ENCODE measurements at regions not wholly inside any gene's neighbourhood (a gene's known extent, or its start where the extent isn't known, plus 50 kb on each side); places are given as distances from the start of the nearest gene placed in this dataset.

DNA sequence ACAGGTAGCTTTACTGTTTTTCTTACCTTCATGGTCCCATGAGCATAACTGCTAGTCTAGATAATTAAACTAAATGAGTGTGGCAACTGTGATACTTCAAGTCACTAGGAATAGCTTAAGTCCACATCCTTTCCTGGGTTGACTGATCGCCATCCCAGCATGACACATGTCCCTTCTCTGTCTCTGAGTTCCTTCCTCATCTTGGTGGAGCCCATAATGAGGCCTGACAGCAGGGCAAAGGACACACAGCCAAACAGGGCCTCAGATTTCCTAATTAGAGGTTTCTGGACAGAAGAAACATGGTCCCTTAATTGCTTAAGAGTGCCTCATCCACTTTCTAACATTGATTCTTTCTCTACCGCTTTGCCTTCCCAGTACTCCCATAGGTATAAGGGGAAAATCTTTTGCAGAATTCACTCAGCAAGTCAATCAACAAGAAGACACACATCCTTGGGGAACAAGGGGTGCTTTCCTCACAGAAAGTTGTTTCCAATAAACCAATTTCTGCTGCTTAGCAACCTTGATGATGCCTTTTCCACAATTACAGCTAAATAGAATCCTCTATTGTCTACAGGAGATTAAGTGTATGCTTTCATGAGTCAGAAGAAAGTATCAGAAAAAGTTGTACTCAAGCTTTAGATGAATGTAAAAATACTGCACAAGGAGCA is 208.3 kb upstream of the SERP2 start:
- peaks cover 1% of the 10 kb centered on the region for H3K27me3 Mint-ChIP-seq (ENCODE audit: insufficient read depth)
- H3K9me3 ChIP-seq (ENCODE audit: control insufficient read depth, low read length), result no peaks in the 10 kb centered on the region
- no peak overlapping the region for H3K27ac ChIP-seq (ENCODE audit: low read depth, low read length)
- no peak for DNase-seq
- H3K27ac Mint-ChIP-seq, result no peak overlapping the region
- no peaks in the 10 kb centered on the region for H3K36me3 Mint-ChIP-seq (ENCODE audit: low read depth)
- no peaks in the 10 kb centered on the region for H3K4me1 ChIP-seq (ENCODE audit: control insufficient read depth, insufficient read depth, low read length)
- H3K9ac ChIP-seq (ENCODE audit: extremely low read depth, low read length, poor library complexity, severe bottlenecking), result no peak overlapping the region
- H3K27me3 ChIP-seq (ENCODE audit: control insufficient read depth, insufficient read depth, low read length, poor library complexity, severe bottlenecking), result no peaks in the 10 kb centered on the region
- H3K4me1 Mint-ChIP-seq, result peaks cover 3% of the 10 kb centered on the region
- no peak overlapping the region for H3K4me3 ChIP-seq (ENCODE audit: low read length)
- WGBS, 2 experiments (ENCODE audit: insufficient coverage in 1 of 2, insufficient read length in 1 of 2), result 84 to 86% methylated on average over 1 to 2 of the region's 2 CpGs
- H3K9me3 Mint-ChIP-seq, result no peaks in the 10 kb centered on the region
- TF ChIP-seq, protein P1, sequence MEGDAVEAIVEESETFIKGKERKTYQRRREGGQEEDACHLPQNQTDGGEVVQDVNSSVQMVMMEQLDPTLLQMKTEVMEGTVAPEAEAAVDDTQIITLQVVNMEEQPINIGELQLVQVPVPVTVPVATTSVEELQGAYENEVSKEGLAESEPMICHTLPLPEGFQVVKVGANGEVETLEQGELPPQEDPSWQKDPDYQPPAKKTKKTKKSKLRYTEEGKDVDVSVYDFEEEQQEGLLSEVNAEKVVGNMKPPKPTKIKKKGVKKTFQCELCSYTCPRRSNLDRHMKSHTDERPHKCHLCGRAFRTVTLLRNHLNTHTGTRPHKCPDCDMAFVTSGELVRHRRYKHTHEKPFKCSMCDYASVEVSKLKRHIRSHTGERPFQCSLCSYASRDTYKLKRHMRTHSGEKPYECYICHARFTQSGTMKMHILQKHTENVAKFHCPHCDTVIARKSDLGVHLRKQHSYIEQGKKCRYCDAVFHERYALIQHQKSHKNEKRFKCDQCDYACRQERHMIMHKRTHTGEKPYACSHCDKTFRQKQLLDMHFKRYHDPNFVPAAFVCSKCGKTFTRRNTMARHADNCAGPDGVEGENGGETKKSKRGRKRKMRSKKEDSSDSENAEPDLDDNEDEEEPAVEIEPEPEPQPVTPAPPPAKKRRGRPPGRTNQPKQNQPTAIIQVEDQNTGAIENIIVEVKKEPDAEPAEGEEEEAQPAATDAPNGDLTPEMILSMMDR (conservative IDR thresholded peaks at IDR 0.05), result no peak
- no peak overlapping the region for H3K4me3 Mint-ChIP-seq
- no peaks in the 10 kb centered on the region for H3K36me3 ChIP-seq (ENCODE audit: control insufficient read depth, insufficient read depth, low read length)

DNA sequence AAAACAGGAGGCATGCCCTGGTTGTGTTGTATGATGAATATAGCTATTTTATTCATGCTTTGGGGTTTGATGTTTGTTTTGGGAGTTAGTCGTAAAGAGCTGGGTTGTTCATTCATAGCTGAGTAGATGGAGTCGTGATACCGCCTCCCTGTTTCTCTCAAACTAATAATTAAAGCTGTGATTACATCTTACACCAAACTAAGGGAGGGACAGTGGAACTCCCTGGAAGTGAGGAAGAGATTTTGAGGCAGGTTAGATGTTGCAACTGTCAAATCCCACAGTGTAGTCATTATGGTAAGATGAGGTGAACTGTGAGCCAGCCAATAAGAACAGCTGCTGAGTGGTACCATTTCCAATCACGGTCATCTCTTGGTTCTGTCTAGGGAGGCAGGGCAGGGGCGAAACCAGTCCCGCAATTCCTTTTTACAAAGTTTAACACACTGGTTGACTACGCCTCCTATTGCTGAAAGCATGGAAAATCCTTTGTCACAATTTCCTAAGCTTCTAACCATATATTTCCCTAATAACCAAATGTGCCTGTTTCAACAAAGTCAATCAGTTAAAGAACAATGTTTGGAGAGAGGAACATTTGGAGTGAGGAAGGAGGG is 207.6 kb upstream of the SERP2 start:
- Histone ChIP-seq H3K36me3 (ENCODE audit: control insufficient read depth, insufficient read depth, low read length) (no peaks in the 10 kb centered on the region), H3K9me3 (ENCODE audit: control insufficient read depth, low read length) (no peaks in the 10 kb centered on the region), H3K9ac (ENCODE audit: extremely low read depth, low read length, poor library complexity, severe bottlenecking) (no peak overlapping the region), H3K4me3 (ENCODE audit: low read length) (no peak overlapping the region), H3K4me1 (ENCODE audit: control insufficient read depth, insufficient read depth, low read length) (no peaks in the 10 kb centered on the region), H3K27ac (ENCODE audit: low read depth, low read length) (no peak overlapping the region), H3K27me3 (ENCODE audit: control insufficient read depth, insufficient read depth, low read length, poor library complexity, severe bottlenecking) (no peaks in the 10 kb centered on the region)
- TF ChIP-seq, protein P1 (conservative IDR thresholded peaks at IDR 0.05), result peak; percentile 40
- Mint-ChIP-seq H3K27ac (no peak overlapping the region), H3K36me3 (ENCODE audit: low read depth) (no peaks in the 10 kb centered on the region), H3K4me3 (no peak overlapping the region), H3K27me3 (ENCODE audit: insufficient read depth) (peaks cover 1% of the 10 kb centered on the region), H3K9me3 (no peaks in the 10 kb centered on the region), H3K4me1 (peaks cover 6% of the 10 kb centered on the region)
- WGBS, 2 experiments (ENCODE audit: insufficient coverage in 1 of 2, insufficient read length in 1 of 2), result 80 to 95% methylated on average over 4 to 5 of the region's 7 CpGs
- DNase-seq, result no peak

DNA sequence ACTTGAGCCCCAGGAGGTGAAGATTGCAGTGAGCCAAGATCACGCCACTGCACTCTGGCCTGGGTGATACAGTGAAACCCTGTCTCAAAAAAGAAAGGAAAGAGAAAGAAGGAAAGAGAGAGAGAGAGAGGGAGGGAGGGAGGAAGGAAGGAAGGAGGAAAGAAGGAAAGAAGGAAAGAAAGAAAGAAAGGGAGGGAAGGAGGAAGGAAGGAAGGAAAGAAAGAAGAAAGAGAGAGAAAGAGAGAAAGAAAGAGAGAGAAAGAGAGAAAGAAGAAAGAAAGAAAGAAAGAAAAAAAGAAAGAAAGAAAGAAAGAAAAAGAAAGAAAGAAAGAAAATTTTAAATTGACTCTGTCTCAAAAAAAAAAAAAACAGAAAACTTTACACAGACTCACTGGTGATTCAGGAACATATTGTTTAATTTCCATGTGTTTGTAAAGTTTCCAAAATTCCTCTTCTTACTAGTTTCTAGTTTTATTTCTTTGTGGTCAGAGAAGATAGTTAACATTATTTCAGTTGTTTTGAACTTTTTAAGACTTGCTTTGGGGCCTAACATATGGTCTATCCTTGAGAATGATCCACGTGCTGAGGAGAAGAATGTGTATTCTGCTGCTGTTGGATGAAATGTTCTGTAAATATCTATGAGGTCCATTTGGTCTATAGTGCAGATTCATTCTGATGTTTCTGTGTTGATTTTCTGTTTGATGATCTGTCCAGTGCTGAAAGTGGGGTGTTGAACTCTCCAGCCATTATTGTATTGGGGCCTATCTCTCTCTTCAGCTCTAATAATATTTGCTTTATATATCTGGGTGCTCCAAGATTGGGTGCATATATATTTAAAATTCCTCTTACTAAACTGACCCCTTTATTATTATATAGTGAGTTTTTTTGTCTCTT is 204.4 kb upstream of the SERP2 start:
- 76 to 89% methylated on average over 2 of the region's 2 CpGs for WGBS, 2 experiments (ENCODE audit: insufficient coverage in 1 of 2, insufficient read length in 1 of 2)
- H3K36me3 Mint-ChIP-seq (ENCODE audit: low read depth), result no peaks in the 10 kb centered on the region
- no peak for DNase-seq

More for the DNA sequence above, 204.4 kb upstream of the SERP2 start:
- Mint-ChIP-seq H3K4me3 (no peak overlapping the region), H3K4me1 (peaks cover 9% of the 10 kb centered on the region), H3K9me3 (peaks cover under 1% of the 10 kb centered on the region), H3K27me3 (ENCODE audit: insufficient read depth) (peaks cover 1% of the 10 kb centered on the region), H3K27ac (no peak overlapping the region)
- H3K27ac ChIP-seq (ENCODE audit: low read depth, low read length), result no peak overlapping the region
- peaks cover 1% of the 10 kb centered on the region for H3K9me3 ChIP-seq (ENCODE audit: control insufficient read depth, low read length)
- H3K36me3 ChIP-seq (ENCODE audit: control insufficient read depth, insufficient read depth, low read length), result no peaks in the 10 kb centered on the region
- H3K27me3 ChIP-seq (ENCODE audit: control insufficient read depth, insufficient read depth, low read length, poor library complexity, severe bottlenecking), result no peaks in the 10 kb centered on the region
- TF ChIP-seq, protein P1 (conservative IDR thresholded peaks at IDR 0.05), result no peak
- H3K4me1 ChIP-seq (ENCODE audit: control insufficient read depth, insufficient read depth, low read length), result no peaks in the 10 kb centered on the region
- H3K9ac ChIP-seq (ENCODE audit: extremely low read depth, low read length, poor library complexity, severe bottlenecking), result no peak overlapping the region
- H3K4me3 ChIP-seq (ENCODE audit: low read length), result no peak overlapping the region

Data from endodermal cell (in vitro differentiated cells).